ENCODE measurements at regions not wholly inside any gene's neighbourhood (a gene's known extent, or its start where the extent isn't known, plus 50 kb on each side); places are given as distances from the start of the nearest gene placed in this dataset.

DNA sequence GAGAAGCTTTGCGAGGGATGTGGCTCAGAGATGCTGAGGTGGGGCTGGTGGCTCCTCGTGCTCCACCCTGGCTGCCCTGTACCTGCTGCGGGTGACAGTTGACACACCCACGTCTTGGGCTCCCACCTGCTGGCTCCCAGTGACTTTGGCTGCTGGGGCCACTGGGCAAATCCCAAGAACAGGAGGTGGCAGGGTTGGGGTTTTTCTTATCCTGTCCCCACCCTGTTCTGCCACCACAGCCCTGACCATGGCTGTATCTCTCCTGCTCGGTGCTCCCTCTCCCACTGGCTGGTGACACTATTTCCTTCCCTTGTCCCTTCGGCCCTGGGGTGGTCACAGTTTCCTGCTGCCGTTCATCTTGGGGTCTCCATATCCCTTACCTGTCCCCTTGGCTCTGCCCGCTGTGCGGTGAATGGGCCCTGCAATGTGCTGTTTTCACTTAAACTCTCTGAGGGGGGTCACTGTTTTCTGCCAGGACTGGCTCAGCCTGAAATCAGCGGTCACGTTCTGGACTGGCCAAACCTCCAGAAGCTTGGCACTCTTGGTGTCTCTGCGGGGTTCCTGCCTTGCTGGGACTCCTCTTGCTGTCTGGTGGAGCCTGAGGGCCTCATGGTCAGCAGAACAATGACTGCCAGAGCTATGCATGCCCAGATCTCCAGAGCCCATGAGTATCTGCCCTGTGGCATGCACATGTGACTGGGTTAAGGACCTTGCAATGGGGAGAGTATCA, 144.2 kb downstream of the IRF8 start:
- DNase-seq = no peak

DNA sequence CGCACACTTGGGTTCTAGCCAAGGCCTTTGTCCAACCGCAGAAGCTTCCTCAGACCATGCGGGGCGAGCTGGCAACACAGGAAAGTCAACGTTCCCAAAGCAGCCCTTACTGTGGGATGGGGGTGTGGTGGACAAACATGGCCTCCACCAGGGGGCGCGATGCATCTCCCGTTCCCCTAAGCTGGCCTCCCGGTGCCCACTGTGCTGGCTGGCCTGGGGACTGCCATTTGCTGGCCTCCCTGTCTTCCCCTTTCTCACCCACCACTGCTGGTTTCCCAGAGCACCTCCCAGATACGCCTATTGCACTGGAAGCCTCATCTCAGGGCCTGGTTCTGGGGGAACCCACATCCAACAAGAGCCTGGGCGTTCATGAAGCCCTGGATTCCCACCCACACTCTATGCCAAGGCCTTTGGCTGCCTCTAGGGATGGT, 145.3 kb downstream of the IRF8 start:
- no peak for DNase-seq

DNA sequence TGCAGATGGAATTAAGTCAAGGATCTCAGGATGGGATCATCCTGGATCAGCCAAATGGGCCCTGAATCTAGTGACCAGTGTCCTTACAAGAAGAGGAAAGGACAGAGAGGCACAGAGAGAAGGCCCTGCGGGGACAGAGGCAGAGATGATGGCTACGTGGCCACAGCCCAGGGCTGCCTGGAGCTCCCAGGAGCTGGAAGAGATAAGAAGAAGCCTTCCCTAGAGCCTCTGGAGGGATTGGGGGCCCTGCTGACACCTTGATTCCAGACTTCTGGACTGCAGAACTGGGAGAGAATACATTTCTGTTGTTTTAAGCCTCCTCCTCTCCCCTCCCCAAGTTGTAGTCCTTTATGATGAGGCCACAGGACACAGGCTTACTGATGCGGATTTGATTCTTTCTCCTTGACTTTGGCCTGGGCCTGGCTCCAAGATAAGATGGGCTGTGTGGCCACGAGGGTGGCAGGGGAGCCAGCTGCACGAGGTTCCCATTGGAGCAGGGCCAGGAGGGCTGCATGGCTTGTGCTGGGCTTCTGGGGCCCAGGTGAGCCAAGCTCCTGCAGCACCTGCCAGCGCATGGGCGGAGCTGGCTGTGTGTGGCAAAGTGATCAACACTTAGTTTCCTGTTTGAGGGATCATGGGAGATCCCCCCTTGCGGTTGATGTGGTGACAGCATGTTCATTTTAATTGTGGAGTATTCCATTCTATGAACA, 146.1 kb downstream of the IRF8 start:
- no peak for DNase-seq

DNA sequence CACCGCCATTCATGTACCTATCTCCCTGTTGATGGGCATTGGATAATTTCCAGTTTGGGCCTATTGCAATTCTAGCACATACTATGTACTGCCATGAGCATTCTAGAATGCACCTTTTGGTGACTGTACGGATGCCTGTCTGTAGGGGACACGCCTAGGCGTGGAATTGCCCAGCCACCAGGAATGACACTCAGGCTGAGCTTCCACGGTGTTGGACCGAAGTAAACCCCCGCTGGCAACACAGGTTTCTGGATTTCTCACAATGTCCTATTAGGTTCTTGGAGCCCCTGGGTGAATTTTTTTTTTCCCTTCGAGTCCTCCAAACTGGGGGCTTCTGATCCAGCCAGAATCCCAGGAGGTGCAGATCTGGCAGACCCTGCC, 146.6 kb downstream of the IRF8 start:
- DNase-seq = no peak

DNA sequence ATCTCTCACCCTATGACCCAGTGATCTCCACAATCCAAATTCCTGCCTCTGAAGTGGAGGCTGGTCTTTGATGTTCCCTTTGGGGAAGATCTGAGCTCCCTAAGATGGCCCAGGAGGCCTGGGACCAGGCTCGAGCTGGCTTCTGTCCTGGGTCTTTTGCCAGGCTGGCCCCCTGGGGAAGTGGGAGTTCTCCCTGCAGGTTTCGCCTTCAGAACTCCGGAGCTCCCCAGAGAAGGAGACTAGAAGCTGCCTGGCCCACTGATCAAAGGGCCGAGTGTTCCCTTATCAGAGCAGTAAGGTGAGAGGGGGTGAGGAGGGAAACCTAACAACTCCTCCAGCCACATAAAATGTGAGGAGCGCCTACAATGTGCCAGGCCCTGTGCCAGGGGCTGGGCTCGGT, 147.1 kb downstream of the IRF8 start:
- no peak for DNase-seq

DNA sequence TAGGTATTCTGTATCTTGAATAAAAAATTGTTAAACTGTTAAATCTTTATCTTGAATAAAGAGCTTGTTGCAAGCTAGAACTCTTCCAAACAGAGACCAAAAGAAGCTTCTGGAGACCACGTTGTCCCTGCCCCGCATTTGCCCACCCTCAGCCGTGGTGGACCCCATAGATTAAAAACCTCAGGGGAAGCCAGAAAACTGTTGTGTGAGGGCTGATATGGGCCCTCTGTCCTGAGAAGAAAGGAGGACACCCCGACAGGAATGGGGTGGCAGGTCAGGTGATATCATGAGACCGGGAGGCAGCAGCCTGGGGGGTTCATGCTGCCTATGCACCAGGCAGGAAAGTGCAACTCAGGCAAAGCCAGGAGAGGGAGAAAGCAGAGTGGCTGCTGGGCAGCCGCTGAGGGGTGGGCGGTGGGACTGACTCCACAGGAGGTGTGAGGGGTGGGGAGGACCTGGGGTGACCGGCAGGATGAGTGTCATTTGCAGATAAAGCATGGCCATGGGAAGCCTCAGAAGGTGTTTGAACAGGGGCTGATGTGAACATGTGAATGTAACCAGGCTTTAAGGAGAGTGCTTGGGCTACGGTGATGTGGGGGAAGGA, 147.8 kb downstream of the IRF8 start:
- DNase-seq = no peak

DNA sequence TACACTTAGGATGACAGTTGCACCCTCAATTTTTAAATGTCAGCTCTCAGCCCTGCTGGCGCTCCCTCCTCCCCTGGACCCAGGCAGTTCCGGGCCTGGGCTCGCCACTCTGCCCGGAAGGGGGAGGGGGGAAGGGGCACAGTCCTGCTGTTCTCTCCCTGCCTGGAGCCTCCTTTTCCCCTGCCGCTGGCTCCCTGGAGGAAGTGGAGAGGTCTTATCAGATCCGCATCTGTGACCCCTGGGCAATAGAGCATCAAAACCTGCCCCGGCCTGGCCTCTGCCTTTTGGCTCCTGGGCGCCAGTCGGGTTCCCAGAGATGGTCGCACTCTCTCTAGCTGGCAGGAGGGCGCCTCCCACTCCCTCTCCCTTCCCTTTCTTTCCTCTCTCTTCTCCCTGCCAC, 149.3 kb downstream of the IRF8 start:
- no peak for DNase-seq

DNA sequence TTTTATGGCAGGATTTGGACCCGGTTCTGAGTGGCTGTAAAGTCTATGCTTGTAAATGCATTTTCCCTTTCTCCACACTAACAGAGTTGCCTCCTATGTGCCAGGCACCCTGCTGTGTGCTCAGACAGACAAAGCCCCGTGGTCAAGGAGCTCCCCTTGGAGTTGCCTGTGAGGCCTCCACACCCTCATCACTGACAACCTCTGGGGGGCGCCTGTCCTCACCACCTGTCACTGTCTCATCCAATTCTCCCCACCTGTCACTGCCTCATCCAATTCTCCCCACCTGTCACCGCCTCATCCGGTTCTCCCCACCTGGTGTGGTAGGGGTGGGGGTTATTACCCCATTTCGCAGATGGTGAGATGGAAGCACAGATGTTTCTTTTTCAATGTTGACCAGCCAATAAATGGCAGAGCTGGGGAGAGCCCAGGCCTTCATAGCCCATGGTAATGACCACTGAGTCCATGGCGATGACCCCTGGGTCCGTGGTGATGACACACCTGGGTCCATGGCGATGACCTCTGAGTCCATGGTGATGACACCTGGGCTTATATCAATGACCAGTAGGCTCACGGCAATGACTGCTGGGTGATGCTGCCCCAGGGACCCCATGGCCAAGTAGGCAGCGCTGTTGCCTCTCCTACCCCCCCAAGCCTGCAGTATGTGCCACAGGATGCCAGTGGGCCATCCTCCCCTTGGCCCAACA, 150.1 kb downstream of the IRF8 start:
- DNase-seq = no peak

DNA sequence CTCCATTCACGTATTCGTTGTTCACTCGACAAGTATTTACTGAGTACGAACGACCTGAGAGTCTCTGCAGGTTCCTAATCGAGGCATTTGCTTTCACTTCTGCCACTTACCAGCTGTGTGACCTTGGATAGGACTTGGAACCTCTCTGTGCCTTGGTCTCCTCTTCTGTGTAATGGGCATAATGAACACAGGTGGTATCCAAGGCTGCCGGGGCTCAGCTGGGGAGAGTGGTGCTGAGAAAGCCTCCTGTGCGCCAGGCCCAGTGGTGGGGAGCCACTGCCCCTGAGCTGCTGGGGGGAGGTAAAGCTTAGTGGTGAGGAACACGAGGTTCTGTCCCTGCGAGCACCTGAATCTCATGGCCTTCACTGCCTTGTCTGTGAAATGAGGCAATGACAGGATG, 150.7 kb downstream of the IRF8 start:
- DNase-seq = no peak

DNA sequence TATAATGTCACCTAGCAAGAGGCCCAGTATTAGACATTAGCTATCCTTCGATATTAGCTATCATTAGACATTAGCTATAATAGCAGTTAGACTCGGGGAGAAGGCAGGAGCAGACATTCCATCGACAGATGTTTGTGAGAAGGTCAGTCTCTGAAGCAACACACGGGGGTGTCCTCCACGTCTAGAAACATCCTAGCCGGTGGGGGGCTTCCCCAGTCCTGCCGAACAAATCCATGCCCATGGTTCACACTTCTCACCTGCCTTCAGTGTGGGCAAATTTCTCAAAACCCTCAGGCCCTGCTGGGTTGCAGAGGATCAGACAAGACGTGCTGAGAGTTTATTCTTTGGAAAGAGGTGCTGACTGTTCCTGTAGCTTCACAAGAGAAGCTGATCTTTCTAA, 151.1 kb downstream of the IRF8 start:
- no peak for DNase-seq

DNA sequence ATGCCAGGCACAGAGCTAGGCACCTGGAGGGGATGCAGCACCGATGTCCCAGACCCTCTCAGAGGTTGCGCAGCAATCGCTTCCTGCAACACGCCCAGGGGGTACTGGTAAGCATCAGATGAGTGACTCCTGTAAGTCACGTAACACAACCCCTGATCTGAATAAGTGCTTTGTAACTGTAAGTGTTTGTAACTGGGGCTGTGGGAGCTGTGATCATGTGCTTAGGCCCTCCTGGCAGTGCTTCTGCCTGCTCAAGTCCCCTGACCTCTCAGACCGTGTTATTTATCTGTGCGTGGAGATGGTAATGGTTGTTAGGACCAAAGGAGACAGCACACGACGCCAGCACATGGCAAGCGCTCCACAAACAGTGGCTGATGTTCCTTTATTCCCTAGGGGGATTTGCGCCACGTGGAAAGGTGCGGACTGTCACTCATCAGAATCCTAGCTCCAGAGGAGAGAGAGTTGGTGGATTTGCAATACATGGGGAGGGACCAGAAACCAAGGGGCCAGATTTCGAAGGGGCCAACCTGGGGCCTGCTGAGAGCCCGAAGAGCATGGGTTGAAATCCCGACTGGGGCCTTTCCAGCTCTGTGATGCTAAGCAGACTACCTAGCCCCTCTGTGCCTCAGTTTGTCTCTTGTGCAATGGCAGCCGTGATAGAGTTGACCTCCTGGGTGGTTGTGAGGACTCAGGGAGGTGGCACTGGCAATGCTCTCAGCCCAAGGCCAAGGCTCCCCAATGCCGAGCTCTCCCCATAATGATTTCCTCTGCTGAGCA, 151.8 kb downstream of the IRF8 start:
- no peak for DNase-seq

DNA sequence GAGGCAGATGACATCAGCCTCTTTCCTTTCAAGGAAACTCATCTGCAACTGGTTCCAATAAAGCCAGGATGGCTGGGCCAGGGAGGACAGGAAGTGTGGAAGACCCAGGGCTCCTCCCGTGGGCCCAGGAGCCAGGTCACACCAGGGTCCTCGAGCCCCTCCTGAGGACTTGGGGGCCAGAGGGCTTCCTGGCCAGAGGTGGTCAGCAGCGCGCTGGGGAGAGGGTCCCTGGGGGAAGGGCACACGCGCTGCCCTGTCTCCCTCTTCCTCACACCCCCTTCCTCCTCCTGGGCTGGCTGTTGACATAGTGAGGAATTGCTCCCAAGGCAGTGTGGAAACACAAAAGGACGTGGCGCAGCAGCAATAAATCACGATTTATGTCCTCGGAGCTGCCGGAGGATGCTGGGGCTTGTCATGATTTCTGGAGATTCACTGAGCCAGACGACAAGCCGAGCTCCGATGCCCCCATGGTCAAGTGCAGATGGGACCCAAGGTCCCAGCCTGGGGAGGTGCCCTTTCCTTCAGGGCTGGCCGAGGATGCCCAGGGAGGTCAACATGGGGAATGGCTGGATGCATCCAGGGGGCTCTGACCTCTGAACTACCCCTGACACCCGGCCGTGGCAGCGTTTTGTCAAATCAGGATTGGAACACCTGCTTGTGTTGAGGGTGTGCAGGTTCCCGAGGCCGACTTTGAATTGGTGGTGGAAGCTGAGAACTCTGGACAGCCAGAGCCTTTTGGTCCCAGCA, 152.6 kb downstream of the IRF8 start:
- DNase-seq = no peak

DNA sequence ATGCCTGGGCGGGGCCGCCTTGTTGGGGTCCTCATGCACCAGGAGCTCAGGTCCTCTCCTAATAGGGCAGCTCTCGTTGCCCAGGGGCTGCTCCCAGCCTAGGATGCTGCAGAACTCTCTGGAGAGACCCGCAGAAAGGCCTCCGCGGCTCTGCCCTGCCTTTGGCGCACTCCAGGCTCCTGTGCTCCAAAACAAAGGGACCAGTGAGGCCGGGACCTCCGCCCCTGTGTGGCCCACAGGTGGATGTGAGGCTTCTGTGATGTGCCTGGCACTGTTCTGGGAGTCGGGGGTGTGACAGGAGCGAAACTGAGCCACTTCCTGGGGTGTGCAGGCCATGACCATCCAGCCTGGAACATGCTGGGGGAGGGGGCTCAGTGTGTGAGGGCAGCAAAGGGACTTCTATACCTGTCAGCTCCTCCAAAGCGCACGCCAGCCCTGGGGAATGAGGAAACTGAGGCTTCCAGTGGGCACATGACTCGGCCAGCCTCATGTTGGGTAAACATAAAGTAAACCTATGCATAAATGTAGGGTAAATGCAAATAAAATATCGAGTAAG, 153.2 kb downstream of the IRF8 start:
- DNase-seq = no peak

DNA sequence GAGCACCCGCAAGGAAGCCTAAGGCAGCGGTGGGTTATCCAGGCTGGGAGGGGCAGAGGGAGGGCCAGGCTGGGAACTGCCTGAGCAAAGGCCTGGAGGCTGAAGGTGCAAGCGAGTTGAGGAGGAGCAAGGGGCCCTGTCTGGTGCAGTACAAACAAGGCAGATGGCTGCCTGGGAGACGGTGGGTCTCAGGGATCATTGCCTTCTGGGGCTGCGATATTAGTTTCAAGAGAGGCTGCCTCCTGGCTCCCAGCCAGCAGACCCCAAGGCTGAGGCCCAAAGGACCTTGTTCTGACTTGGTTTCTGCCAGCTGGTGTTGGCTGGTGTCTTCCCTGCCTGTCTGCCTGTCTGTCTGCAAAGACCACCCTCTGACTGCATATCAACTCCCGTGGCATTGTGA, 154.0 kb downstream of the IRF8 start:
- DNase-seq = no peak

DNA sequence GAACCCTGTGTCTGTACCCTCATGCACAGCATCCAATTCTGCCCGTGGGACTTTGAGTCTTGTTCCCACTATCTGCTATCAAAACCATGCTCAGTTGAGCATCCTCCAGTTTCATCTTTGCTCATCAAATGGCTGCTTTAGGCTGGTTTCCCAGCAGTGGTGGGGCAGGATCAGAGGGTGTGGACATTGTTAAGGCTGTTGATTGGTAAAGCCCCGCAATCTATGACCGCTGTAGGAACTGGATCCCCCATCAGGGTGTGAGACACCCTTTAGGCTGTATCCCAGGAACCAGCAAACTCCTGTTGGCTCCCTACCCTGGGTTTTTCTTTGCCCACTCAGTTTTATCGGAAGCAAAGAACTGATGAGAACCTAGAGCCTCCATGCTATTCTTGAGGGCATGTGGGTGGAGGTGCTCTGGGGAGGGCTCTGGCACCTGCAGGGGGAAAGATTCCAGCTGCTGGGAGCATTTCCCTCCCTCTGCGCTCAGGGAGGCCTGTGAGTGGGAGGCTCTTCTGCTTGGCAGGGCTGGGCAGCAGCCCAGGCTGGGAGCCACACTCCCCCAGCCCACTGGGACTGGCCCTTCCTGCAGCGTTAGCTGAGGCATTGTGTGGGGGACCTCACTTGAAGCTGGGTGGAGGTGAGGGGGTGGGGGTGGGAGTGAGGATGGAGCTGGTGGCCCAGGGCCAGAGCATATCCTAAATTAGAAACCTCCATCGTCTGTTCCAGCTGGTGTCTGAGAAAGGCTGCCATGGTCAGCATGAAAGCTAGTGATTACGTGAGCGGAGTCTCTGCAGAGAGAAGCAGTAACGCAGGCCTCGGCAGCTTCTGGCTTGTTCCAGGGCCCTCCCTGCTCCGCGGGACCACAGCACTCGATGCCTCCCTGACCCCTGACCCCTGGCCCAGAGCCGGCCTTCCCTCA, 160.6 kb downstream of the IRF8 start:
- no peak for DNase-seq

DNA sequence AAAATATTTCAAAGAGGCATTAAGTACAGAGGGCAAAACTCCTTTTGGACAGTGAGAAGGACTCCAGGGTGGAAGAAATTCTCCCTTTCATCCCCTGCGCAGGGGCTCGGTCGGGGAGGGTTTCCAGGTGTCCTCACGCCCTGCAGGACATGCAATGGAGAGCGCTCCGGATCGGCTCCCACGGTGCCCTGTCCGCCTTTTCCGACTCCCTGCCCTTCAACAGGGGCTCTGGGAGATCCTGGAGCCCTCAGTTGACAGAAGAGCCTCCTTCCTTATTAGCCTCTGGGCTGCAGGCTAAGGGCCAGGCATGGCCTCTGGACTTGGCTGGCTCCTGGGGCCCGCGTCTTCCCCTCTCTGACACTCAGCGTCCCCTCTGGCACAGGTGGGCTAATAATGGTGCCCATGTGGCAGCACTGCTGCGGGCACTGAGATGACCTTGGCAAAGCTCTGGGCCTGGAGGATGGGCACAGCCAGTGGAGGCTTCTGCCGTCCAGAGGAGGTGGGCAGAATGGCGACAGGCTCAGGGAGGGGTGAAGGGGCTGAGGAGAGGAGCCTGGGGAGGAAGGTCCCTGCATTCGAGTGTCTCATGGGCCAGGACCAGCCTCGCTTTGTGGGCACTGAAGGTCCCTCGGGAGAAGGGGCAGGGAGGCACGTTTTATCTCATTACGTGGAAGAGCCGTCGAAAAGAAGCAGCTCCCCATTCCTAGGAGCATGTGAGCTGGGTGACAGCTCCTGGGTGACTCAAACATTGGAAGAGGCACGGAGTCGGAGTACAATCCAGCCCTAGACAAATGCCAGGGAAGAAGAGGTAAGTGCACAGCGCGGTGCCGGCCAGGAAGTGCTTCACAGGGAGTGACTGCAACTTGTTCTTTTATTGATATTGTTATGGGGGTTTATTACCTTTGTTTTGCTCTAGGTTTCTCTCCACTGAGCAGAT, 161.7 kb downstream of the IRF8 start:
- DNase-seq = no peak

DNA sequence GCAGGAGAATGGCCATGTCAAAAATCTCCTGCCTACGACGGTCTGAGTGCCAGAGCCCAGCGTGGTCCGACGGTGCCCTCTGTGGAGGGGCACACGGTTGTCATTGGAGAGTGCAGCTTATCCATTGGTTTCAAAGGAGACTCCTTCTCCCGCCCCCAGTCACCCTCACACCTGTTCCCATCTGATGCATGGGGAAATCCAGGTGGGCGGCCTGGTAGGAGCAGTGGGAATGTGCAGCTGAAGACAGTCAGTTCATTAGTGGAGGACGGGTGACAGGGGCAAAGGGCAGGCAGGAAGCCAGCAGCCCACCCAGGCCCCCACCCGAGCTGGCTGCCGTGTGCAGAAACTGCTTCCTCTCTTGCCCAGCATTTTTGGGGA, 162.3 kb downstream of the IRF8 start:
- no peak for DNase-seq

DNA sequence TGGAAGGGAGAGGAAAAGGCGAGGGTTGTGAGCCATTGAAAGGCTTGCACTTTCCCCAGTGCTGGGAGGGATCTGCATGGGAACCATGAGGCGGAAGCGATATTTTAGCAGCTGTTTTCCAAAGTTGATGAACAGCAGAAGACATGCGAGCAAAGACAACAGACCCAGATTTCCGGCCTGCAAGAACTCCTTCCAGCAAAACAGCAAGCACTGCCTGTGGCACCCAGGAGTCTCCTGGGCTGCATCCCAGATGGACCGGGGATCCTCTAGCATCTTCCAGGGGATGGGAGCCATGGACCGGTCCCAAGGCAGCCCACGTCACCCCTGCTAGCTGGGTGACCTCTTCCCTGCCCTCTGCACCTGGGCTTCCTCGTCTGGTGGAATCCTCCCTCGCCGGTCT, 162.8 kb downstream of the IRF8 start:
- no peak for DNase-seq

DNA sequence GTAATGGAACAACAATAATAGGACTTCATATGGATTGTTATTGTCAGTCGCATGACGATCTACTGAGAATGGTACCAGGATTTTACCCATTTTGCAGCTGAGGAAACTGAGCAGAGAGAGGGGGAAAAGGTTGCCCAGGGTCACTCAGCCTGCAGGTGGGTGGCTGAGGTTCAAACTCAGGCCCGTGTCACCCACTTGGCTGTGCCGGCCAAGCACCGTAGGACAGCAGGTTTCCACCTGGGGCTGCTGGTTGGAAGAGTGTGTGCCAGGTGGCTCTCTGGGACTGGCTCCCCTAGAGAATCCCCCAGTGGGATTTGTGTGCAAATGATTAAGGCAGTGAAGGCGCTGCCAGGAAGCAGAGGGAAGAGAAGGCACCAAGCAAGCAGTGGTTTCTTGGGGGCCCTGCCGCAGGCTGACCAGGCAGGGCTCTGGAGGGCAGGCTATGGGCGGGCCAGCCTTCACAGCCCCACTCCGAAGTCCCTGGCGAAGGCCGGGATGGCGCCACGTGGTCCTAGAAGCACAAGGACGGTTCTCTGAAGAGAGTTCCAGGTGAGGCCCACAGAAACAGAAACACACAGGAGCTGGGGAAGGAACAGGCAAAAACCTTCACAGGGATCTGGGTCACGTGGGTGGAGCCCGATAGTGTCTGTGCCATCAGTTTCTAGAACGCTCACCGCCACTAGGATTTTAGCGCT, 163.5 kb downstream of the IRF8 start:
- no peak for DNase-seq
